Activated CD8-positive, alpha-beta memory T cell treated with anti-CD3 and anti-CD28 coated beads, Interleukin-2, amount 10 ng/mL, durations not matched to agents 7 days and 5 days (primary cell): ENCODE measurements at regions not wholly inside any gene's neighbourhood (a gene's known extent, or its start where the extent isn't known, plus 50 kb on each side); places are given as distances from the start of the nearest gene placed in this dataset.

Experiments
- ATAC-seq: fragments of 150-1000 bp; cut with Tn5 transposase; one replicate; pipeline ENCODE4 v1.10.0; 2021; ENCODE audit warnings: moderate library complexity
- CTCF ChIA-PET: fragments of 350-600 bp; sonication (Branson Sonifier 250); formaldehyde crosslinking; loops from one replicate; lab custom pipeline; 2021; ENCODE audit warnings: antibody characterized with exemption; lab: Charles Lee
- DNase-seq: peaks from one replicate; pipeline ENCODE4 v3.0.0-alpha.2; 2020
- H3K27ac Mint-ChIP-seq: one replicate; pipeline ENCODE4 v1.8.0; 2021; ENCODE audit warnings: mild to moderate bottlenecking, mixed read lengths
- H3K27me3 Mint-ChIP-seq: one replicate; pipeline ENCODE4 v1.8.0; 2021; ENCODE audit warnings: mixed read lengths
- H3K36me3 Mint-ChIP-seq: one replicate; pipeline ENCODE4 v1.8.0; 2021; ENCODE audit warnings: mild to moderate bottlenecking, mixed read lengths
- H3K4me1 Mint-ChIP-seq: one replicate; pipeline ENCODE4 v1.8.0; 2021; ENCODE audit warnings: mixed read lengths
- H3K4me3 Mint-ChIP-seq: one replicate; pipeline ENCODE4 v1.8.0; 2021; ENCODE audit warnings: mild to moderate bottlenecking, moderate library complexity, mixed read lengths
- H3K9me3 Mint-ChIP-seq: one replicate; pipeline ENCODE4 v1.8.0; 2022; ENCODE audit warnings: low read depth, mixed read lengths

- H3K9me3 Mint-ChIP-seq = no peaks in the 10 kb centered on the region
- no peaks in the 10 kb centered on the region for H3K27me3 Mint-ChIP-seq
- no peaks in the 10 kb centered on the region for H3K36me3 Mint-ChIP-seq
- peak overlapping the region; percentile 95 for H3K27ac Mint-ChIP-seq
- peaks cover 78% of the 10 kb centered on the region for H3K4me1 Mint-ChIP-seq
- ATAC-seq (no peak), DNase-seq (no peak)
- CTCF ChIA-PET = interaction anchor here (0.9 to 2.9 kb wide), 10 partner anchors 12 to 175 kb away, joined by 3 to 13 read pairs (median 4); no protein-coding TSS in a partner anchor
- H3K4me3 Mint-ChIP-seq = peak overlapping the region; percentile 28
Measured at GRCh38 chr20:53752971-53753879, 159.6 kb upstream of the ZNF217 start.

GRCh38 chr20:53752583-53752970, 158.9 kb upstream of the ZNF217 start:
- no peaks in the 10 kb centered on the region for H3K9me3 Mint-ChIP-seq
- H3K27ac Mint-ChIP-seq = peak overlapping the region; percentile 95
- no peak for DNase-seq
- H3K4me3 Mint-ChIP-seq = peak overlapping the region; percentile 44
- H3K36me3 Mint-ChIP-seq = no peaks in the 10 kb centered on the region
- H3K4me1 Mint-ChIP-seq = peaks cover 79% of the 10 kb centered on the region
- CTCF ChIA-PET = interaction anchor here (0.9 to 1.6 kb wide), 4 partner anchors 66 to 120 kb away, joined by 3 to 4 read pairs (median 4); no protein-coding TSS in a partner anchor
- ATAC-seq = no peak
- H3K27me3 Mint-ChIP-seq = no peaks in the 10 kb centered on the region

- no peak for ATAC-seq
- Mint-ChIP-seq H3K36me3 (no peaks in the 10 kb centered on the region), H3K4me3 (peak overlapping the region; percentile 44), H3K4me1 (peaks cover 79% of the 10 kb centered on the region), H3K9me3 (no peaks in the 10 kb centered on the region), H3K27me3 (no peaks in the 10 kb centered on the region), H3K27ac (peak overlapping the region; percentile 95)
- CTCF ChIA-PET = interaction anchor here (0.7 to 2.3 kb wide), 8 partner anchors 10 to 188 kb away, joined by 3 to 13 read pairs (median 4); no protein-coding TSS in a partner anchor
- DNase-seq = no peak
Measured at GRCh38 chr20:53751620-53752318, 158.1 kb upstream of the ZNF217 start.

- Mint-ChIP-seq H3K4me3 (peak overlapping the region; percentile 42), H3K4me1 (peaks cover 74% of the 10 kb centered on the region), H3K27ac (peak overlapping the region; percentile 95), H3K36me3 (no peaks in the 10 kb centered on the region), H3K9me3 (no peaks in the 10 kb centered on the region), H3K27me3 (no peaks in the 10 kb centered on the region)
- peak; percentile 77 for ATAC-seq
- DNase-seq = peak; percentile 82
- CTCF ChIA-PET = interaction anchor here (0.7 to 2.3 kb wide), 12 partner anchors 9 to 189 kb away, joined by 3 to 13 read pairs (median 4); no protein-coding TSS in a partner anchor
Measured at GRCh38 chr20:53750827-53751619, 157.4 kb upstream of the ZNF217 start.

DNA sequence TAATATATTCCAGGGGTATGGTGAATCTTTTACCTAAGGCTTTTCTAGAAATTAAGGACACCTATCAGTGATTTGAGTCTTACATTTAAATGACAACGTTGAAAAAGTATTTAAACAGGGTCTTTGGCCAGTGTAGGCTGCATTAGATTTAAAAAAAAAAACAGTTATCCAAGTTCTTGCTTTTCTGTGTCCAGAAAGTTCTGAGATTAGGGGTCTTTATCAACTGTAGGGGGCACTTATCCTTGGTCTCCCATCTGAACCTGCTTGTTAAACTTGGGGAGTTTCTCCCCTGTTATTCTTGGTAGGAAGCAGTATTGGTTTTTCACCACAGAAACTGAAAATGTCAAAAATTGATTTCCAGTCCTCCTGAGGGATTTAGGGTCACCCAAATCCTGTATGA, 155.9 kb upstream of the ZNF217 start:
- H3K4me1 Mint-ChIP-seq = peaks cover 64% of the 10 kb centered on the region
- H3K9me3 Mint-ChIP-seq = no peaks in the 10 kb centered on the region
- no peak for DNase-seq
- no peak overlapping the region for H3K4me3 Mint-ChIP-seq
- no peaks in the 10 kb centered on the region for H3K27me3 Mint-ChIP-seq
- CTCF ChIA-PET = interaction anchor here (0.6 to 1.8 kb wide), 6 partner anchors 12 to 167 kb away, joined by 3 to 6 read pairs (median 4); no protein-coding TSS in a partner anchor
- H3K36me3 Mint-ChIP-seq = no peaks in the 10 kb centered on the region
- no peak for ATAC-seq
- H3K27ac Mint-ChIP-seq = peak overlapping the region; percentile 63

GRCh38 chr20:53748821-53749421, 155.3 kb upstream of the ZNF217 start:
- Mint-ChIP-seq H3K9me3 (no peaks in the 10 kb centered on the region), H3K27me3 (no peaks in the 10 kb centered on the region), H3K36me3 (no peaks in the 10 kb centered on the region), H3K27ac (peak overlapping the region; percentile 63), H3K4me1 (peaks cover 59% of the 10 kb centered on the region), H3K4me3 (no peak overlapping the region)
- CTCF ChIA-PET = interaction anchor here (0.6 to 1.8 kb wide), 5 partner anchors 11 to 167 kb away, joined by 3 to 5 read pairs (median 4); no protein-coding TSS in a partner anchor
- DNase-seq (peak; percentile 42), ATAC-seq (no peak)

DNA sequence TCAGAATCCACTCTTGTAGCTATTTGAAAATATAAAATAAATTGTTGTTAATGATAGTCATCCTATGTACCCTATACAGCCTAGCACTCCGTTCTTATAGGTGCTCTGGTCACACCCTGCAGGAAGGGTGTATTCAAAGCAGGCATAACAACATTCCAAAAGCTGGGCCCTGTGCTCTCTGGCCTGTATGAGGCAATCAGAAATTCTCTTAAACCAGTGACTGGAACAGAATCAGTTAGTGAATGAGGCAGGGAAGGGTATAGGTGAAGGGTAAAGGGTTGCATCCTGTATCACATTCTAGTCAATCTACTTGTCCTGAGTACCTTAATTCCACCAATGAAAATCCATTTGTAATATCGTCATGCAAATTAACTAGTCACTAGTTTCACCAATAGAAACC, 154.5 kb upstream of the ZNF217 start:
- H3K36me3 Mint-ChIP-seq = no peaks in the 10 kb centered on the region
- no peak for DNase-seq
- peaks cover 55% of the 10 kb centered on the region for H3K4me1 Mint-ChIP-seq
- CTCF ChIA-PET = interaction anchor here (1.3 to 1.8 kb wide), 2 partner anchors 11 to 168 kb away, joined by 4 to 5 read pairs; no protein-coding TSS in a partner anchor
- no peak for ATAC-seq
- no peak overlapping the region for H3K4me3 Mint-ChIP-seq
- no peaks in the 10 kb centered on the region for H3K9me3 Mint-ChIP-seq
- no peaks in the 10 kb centered on the region for H3K27me3 Mint-ChIP-seq
- no peak overlapping the region for H3K27ac Mint-ChIP-seq

GRCh38 chr20:53743607-53744260, 150.1 kb upstream of the ZNF217 start:
- Mint-ChIP-seq H3K9me3 (no peaks in the 10 kb centered on the region), H3K27ac (no peak overlapping the region), H3K4me3 (no peak overlapping the region), H3K27me3 (no peaks in the 10 kb centered on the region), H3K4me1 (peaks cover 39% of the 10 kb centered on the region), H3K36me3 (no peaks in the 10 kb centered on the region)
- DNase-seq (no peak), ATAC-seq (no peak)
- CTCF ChIA-PET = no interaction called here

DNA sequence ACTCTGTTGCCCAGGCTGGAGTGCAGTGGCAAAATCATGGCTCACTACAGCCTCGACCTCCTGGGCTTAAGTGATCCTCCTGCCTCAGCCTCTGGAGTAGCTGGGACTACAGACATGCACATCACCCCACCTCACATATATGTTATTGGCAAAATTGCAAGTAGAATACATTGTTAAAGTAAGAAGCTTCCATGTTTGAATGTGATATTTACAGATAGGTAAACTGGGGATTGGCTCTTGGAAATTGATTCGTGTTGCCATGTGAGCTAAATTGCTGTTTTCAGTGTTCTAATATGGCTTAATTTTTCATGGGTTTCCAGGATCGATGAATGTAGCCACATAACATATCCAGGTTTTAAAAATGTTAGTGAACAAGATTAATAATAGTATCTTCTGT, 149.0 kb upstream of the ZNF217 start:
- H3K4me3 Mint-ChIP-seq = no peak overlapping the region

GRCh38 chr20:53741726-53742028, 148.0 kb upstream of the ZNF217 start:
- ATAC-seq = no peak
- Mint-ChIP-seq H3K4me1 (peaks cover 43% of the 10 kb centered on the region), H3K27me3 (no peaks in the 10 kb centered on the region), H3K4me3 (no peak overlapping the region), H3K36me3 (no peaks in the 10 kb centered on the region), H3K27ac (no peak overlapping the region), H3K9me3 (no peaks in the 10 kb centered on the region)
- CTCF ChIA-PET = interaction anchor here (0.7 to 2.3 kb wide), 6 partner anchors 9 to 198 kb away, joined by 3 to 13 read pairs (median 4); no protein-coding TSS in a partner anchor
- no peak for DNase-seq

More for the DNA sequence above, 149.0 kb upstream of the ZNF217 start:
- no peak for ATAC-seq
- Mint-ChIP-seq H3K9me3 (no peaks in the 10 kb centered on the region), H3K36me3 (no peaks in the 10 kb centered on the region), H3K27ac (no peak overlapping the region), H3K27me3 (no peaks in the 10 kb centered on the region), H3K4me1 (peaks cover 34% of the 10 kb centered on the region)
- CTCF ChIA-PET = interaction anchor here (2.3 kb wide), 1 partner anchor 8 kb away, joined by 13 read pairs; no protein-coding TSS in a partner anchor
- no peak for DNase-seq

GRCh38 chr20:53739799-53740785, 146.5 kb upstream of the ZNF217 start:
- Mint-ChIP-seq H3K9me3 (no peaks in the 10 kb centered on the region), H3K4me1 (peaks cover 55% of the 10 kb centered on the region), H3K4me3 (peak overlapping the region; percentile 76), H3K27ac (peak overlapping the region; percentile 87), H3K27me3 (no peaks in the 10 kb centered on the region), H3K36me3 (no peaks in the 10 kb centered on the region)
- CTCF ChIA-PET = interaction anchor here (0.8 to 1.8 kb wide), 4 partner anchors 14 to 176 kb away, joined by 3 to 5 read pairs (median 4); no protein-coding TSS in a partner anchor
- DNase-seq (peak; percentile 41), ATAC-seq (peak; percentile 79)
